GM19324 (cell line): ENCODE measurements at regions not wholly inside any gene's neighbourhood (a gene's known extent, or its start where the extent isn't known, plus 50 kb on each side); places are given as distances from the start of the nearest gene placed in this dataset.
"Not testable (repeated sequence)": the region's sequence is repeated elsewhere in the genome, so short reads cannot be mapped to it uniquely, and the experiment has no call there.

Experiments
- ATAC-seq: cut with Tn5 transposase; IDR thresholded peaks from one replicate; pipeline ENCODE4 v1.9.1; 2021; ENCODE audit warnings: mild to moderate bottlenecking, moderate library complexity; ENCODE audit not compliant: unreplicated experiment, low FRiP score

DNA sequence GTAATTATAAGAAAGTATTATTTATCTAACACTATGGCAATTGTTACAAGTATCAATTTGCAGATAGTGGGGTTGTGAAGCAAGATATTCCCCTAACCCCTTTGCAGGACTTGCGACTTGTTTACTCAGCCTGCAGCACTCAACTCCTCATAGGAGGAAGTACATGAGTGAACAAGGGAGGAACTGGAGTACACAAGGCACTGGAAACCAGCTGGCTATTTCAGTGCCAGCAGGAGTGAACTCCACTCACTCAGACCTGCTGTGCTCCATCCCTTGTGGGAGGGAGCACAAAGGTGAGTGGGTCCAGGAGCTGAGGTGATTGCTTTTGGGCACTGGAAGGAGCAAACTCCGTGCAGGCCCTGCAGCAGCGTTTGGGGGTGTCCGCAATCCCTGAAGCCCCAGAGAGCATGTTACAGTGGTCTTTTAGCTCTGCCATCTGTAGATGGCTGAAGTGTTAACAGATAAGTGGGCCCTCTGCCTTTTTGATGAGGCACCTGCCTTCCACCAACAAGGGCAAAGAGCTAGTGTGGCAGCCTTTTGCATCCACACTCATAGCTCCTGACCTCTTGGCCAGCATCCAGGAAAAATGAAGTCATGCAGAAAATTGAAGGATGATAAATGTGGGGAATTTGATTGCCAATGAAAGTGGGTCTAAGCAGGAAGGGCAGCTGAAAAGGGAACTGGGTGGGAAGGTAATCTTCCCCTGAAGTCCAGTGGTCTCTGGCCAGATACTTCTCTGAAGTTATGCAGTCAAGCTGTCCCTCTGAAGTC is 802.2 kb upstream of the MIR17HG start:
- ATAC-seq, result no peak

DNA sequence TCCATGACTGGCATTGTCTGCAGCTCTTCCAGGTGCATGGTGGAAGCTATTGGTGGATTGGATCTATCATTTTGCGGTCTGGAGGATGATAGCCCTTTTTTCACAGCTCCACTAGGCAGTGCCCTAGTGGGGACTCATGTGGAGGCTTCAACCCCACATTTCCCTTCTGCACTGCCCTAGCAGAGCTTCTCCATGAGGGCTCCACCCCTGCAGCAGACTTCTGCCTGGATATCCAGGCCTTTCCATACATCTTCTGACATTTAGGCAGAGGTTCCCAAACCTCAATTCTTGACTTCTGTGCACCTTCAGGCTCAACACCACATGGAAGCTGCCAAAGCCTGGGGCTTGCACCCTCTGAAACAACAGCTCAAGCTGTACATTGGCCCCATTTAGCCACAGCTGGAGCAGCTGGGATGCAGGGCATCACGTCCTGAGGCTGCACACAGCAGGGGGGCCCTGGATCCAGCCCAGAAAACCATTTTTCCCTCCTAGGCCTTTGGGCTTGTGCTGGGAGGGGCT is 800.2 kb upstream of the MIR17HG start:
- no peak for ATAC-seq

DNA sequence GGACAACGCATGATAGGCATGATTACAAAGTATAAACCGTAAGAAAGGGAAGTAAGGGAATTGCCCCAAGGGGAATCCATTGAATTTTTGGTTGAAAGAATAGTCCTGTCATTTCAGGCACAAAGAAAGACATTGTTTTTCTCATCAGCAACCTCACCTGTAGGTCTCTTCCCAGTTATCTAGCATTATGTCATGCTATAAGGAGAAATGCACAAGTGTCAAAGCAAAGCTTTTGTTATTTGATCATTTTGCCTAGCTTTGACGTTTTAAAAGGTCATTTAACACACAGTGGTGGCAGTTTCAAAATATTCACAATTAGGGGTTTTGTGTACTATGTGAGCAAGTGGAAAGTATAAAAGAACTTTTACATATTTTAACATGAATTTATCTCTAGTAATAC is 796.2 kb upstream of the MIR17HG start:
- no peak for ATAC-seq

DNA sequence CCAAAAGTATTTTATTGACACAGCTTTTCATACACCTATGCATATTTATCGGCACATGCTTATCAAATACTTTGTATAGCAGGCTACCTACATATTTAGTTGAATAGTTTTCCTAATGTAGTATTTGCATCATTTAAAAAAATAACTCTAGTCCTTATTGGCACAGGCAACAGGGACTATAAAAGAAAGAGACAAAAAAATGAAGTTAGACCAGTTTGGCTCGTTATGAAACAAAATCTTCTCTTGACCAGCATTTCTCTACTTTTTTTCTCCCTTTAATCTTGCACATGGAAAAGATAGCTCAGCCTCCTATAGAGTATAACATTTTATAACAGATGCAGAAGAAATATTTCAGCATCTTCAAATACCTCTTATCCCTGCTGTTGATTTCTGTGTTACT is 794.8 kb upstream of the MIR17HG start:
- no peak for ATAC-seq

DNA sequence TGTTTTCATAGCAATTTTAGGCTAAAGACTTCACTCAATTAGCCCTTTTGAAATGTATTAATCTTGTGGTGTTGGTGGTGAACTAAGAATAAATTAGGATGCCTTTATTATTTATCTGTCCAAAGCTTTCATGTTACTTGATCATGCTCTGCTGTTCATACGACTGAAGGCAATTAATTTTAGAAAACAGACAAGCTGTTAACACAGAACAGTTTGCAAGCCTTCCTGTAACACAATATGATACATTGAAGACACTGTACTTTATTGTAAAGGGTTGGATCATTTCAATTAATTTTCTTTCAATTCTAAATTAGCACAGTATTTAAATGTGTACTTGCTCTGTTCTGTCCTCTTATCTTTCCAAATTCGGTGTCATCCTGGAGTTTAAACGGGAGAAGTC is 794.3 kb upstream of the MIR17HG start:
- ATAC-seq, result no peak

DNA sequence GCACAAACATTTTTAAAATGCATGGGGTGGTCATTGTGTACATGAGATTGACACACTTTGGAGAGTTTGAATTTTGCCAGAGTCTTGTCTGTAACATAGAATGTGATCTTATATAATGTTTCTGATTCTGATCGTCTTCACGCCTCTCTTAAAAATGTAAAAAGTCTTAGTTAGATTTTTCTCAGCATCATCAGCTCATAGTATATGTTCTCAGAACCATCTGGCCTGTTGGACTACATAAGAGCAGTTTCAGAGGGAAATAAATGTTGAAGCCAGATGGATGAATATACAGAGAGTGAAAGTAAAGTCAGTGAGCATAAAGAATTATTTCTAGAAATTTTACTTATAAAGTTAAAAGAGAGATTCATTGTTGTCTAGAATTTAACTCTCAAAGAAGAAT is 789.9 kb upstream of the MIR17HG start:
- no peak for ATAC-seq

DNA sequence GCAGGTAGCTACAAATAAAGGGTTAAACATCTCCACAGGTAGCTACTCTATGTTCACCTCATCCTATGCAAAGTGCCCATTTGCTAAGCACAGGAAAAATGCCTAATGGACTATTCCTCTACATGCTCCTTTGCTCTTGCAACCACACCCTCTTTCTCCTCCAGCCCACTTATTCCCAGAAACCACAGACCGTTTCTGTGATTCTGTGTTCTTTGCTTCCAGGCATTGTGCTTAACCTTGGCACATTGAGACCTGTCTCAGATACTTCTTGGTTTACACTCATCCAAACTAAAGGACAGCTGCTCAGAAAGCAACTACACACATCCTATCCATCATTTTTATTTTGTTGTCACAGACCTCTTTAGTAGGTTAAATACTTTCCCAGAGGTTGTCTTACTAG is 785.0 kb upstream of the MIR17HG start:
- ATAC-seq, result no peak

DNA sequence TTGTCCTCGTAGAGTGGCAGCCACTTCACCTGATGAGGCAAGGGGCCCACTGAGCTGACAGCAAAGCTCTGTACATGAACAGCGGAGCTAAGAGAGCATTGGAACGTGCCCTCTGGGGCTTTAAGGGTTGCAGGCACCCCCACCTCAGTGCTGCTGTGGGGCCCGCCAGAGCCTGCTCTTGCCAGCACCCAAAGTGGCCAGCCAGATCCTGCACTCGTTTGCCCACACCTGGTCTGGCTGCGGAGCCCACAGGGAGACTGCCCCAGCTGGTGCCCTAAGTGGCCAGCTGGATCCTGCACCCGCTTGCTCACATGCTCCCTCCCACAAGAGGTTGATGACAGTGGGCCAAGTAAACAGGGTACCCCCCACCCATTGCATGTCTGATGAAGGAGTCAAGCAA is 783.4 kb upstream of the MIR17HG start:
- no peak for ATAC-seq

DNA sequence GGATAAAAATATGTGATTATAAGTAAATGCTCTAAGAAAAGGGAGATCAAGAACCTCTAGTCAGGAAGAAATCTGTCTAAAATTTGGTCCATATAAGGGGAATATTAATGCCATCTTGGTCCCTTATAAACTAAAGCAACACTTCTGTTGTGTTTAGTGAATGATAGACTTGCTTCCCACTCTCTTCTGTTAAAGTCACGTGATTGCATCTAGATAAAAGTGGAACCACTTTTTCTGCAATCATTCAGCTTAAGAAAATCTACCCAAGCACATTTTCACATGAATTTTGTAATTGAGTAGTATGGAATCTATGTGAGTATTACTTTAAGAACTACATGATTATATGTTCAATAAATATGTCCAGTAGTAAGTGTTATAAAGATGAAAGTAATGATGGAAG is 782.9 kb upstream of the MIR17HG start:
- ATAC-seq, result no peak

DNA sequence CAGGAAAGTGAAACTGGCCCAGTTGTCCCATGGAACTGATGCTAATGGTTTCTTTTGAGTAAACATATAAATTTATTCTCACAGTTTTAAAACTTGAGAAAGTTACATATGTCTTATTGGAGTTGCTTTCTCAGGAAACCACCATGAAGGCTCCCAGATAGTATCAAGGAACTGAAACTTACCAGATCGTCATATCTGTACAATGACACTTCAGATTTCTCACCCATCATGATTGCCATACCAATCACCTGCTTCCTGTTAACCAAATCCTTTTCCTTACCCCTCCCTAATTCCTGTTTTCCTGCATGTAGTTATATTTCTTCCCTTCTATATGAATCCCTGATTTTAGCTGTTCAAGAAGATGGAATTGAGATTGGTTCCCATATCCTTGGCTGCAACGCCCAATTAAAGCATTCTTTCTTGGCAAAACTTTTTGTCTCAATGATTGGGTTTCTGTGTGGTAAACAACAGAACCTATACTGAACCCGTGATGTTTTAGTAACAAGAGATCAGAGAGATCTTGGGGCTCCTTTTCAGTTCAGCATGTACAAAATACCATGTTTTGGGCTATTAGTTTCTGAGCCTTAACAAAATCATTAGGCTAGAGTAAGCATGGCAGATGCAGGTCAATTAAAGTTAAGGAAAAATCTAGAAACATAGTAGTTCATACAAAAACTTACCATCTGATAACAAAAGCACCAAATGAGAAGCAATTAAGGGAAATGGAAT is 781.3 kb upstream of the MIR17HG start:
- ATAC-seq, result no peak

DNA sequence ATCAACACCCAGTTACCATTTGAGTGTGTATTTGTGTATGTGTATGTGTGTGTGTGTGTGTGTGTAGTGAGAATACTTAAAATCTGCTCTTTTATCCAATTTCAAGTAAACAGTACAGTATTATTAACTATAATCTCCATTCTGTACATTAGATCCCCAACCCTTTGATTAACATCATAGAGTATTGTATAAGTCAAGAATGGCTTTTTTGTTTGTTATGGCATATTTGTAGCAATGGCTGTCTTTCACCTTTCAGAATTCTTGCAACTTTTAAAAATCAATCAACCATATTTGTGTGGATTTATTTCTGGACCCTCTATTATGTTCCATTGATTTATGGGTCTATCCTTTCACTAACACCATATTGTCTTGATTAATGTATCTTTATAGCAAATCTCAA is 779.3 kb upstream of the MIR17HG start:
- no peak for ATAC-seq

DNA sequence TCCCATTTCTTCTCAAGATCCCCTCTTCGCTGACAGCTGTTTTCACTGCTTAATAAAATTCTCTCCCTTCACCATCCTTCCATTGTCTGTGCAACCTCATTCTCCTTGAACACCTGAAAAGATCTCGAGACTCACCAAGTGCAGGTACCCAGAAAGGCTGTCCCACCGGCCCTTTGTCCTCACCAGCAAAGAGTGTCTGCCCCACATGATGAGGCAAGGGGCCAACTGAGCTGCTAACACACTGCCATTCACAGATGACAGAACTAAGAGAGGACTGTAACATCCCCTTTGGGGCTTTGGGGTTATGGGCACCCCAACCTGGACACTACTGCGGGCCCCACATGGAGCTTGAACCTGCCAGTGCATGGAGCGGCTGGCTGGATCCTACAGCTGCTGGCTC is 771.4 kb upstream of the MIR17HG start:
- no peak for ATAC-seq

DNA sequence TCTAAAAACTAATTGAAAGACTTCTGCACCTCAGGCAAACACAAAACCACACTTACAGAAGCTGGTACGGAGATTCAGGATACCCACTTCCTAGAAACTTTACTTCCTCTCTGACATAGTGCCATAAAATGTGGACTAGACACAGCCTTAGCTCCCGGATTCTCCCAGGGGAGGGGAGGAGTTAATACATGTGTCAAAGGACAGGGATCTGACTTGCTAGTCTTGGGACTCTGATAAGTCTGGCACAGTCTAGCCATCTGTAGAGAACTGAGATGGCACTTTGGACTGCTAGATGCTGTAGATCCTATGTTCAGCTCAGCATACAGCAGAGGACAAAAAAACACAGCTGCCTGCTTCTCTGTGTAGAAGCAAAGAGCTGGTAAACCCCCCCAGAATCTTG is 769.8 kb upstream of the MIR17HG start:
- ATAC-seq, result no peak

DNA sequence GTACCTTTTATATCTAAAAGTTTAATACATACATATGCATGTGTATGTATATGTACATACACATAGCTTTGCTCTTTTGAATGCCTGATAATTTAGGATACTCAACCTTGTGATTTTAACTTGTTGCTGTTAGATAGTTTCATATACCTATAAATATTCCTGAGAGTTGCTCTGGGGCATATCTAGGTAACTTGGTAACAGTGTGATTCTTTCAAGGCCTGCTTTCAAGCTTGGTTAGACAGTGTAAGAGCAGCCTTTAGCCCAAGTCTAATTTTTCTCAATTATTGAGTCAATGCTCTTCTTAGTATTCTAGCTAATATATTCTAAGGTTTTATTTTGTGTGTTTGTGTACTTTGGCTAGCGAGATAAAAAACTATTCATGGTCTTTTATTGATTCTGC is 762.1 kb upstream of the MIR17HG start:
- ATAC-seq, result no peak

DNA sequence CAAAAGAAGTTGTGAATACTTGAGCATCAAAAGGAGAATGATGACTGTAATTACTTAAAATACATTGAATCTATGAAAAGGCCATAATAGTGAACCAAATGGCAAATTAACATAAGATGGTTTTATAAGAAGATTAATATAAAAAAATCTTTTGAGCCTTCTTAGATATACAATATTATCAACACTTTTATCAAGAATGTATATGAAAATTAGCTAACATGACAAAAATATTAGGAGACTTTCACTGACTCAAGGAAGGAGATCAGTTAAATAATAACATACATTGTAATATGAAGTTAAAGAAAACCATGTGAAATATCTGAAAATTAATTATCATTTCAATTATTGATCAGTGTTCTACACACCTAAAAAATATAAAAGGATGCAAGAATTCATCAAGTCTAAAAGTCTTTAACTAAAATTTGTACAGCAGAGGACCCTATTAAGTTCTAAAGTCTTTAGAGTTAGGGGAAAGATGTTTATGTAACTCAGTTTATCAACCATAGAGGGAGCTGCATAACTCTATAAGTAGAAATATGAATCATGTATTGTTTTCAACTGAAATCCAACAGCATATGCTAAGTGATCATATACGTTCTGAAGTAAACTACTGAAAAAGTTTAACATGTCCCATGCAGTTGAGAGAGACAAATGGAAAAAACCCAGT is 756.1 kb upstream of the MIR17HG start:
- no peak for ATAC-seq

DNA sequence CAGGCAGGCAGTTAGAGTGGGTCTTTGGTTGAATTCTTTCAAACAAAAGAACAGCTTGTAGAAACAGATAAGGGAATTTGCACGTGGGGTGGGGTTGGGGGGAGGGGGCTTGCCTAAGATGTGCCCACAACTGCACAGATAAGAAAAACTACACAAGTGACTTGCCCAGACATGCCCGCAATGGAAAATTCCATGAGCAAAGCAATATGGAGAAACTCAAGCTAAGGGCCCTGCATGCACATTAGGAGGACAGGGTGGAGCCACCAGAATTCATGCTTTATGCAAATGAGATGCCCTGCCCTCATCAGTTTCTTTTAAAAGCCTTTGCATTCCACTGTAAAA is 755.6 kb upstream of the MIR17HG start:
- no peak for ATAC-seq

DNA sequence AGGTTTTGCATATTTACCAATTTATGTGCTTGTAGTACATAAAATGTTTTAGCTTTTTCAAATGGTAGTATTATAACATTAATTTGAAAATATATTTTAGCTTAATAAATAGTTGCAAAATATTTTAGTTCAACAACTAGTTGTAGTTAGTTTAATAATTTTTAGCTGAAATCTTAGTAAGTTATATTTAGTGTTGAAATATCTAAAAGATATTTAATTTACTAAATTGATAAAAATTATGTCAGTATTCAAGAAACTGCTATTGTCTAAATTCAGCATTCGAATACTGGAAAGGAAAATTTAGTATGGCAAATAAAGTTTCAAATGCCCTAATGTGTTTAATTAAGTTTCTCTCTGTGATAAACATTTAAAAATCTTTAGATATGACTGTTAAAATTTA is 754.5 kb upstream of the MIR17HG start:
- no peak for ATAC-seq

DNA sequence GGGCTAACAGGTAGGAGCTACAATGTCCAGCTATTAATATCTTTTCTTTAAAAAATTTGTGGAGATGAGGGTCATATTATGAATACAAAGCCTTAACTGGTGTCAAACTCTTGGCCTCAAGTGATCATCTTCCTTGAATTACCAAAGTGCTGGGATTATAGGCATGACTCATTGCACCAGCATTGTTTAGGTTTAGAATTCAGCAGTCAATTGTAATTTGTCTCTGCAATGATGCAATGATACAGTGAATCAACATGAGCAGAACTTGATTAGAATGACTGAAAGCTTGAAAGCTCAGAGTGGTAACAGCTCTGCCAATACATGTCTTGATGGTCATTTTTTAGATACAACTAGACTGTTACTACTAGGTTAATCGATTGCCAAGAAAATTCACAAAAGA is 752.8 kb upstream of the MIR17HG start:
- ATAC-seq, result no peak

DNA sequence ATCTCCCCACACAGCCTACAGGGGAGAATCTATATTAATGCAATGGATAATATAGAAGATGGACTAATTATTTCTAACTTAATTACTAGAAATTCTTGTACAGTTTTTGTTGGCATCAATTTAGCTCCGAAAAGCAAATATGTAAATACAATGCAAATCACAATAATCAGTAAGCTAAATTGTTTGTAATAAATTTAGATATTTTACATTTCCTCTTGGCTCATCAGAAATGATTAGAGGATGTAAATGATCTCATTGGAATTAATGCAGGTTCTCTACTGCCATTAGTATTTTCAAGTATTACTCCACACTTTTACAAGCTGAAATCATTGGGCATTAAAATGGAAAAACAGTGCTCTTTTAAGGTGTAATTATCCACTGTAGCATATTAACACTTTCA is 741.8 kb upstream of the MIR17HG start:
- no peak for ATAC-seq

DNA sequence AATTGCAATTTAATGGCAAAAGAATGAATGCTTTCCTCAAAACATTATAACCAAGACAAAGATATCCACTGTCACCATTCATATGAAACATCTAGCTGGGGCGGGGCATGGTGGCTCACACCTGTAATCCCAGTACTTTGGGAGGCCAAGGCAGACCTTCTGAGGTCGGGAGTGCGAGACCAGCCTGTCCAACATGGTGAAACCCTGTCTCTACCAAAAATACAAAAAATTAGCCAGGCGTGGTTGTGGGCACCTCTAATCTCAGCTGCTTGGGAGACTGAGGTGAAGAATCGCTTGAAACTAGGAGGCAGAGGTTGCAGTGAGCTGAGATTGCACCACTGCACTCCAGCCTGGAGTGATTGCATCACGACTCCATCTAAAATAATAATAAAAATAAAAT is 740.6 kb upstream of the MIR17HG start:
- not testable (repeated sequence) for ATAC-seq

DNA sequence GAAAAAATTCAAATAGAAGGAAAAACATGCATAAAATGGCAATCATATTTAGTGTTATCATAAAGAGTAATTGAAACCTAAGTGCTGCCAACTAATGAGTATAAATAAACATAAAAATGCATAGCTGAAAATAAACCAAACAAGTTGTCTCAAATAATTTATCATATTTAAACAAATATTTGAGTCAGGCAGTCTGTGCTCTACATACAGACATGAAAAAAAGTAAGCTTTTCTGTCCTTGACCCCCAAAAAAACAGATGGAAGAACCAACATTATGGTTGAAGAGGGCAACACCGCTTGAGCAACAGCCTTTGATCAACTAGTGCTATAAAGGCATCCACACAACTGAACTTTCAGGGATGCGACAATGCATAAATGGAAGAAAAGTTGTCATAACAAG is 735.1 kb upstream of the MIR17HG start:
- ATAC-seq, result no peak
